ENCODE measurements at regions not wholly inside any gene's neighbourhood (a gene's known extent, or its start where the extent isn't known, plus 50 kb on each side); places are given as distances from the start of the nearest gene placed in this dataset.

DNA sequence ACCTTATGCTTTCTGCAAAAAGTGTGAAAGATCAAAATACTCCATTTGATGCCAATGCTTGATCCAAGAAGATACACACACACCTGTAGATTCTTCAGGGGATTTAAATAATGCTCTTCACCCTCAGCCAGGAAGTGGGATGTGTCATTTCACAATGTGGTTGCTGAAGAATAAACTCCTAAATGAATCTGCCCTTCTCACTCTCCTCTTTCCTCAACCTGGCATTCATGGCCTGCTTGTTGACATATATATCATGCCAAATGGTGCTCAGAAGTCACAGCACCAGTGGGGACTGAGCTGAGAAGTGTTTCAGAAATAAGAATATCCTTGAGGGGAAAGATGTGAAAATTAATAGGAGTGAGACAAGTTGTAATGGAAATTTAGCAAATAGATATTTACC lies 146.6 kb upstream of the ARHGEF26 start:
- H3K9me3 Mint-ChIP-seq (ENCODE audit: insufficient read depth): no peaks in the 10 kb centered on the region
- no peak overlapping the region for H3K4me2 ChIP-seq (replicated peaks; ENCODE audit: low read depth, low read length, poor library complexity, severe bottlenecking)
- no peaks in the 10 kb centered on the region for H3K36me3 ChIP-seq (replicated peaks in 1 of 2; ENCODE audit: control extremely low read depth in 1 of 2, control insufficient read depth in 1 of 2, extremely low read depth in 1 of 2, insufficient read depth in 2 of 2, low read length in 1 of 2)
- H3K27me3 Mint-ChIP-seq: no peaks in the 10 kb centered on the region
- H3K9ac ChIP-seq (ENCODE audit: low read length): no peak overlapping the region
- POLR2A ChIA-PET: no interaction called here
- no peak overlapping the region for H3K4me3 Mint-ChIP-seq
- no peaks in the 10 kb centered on the region for H3K4me1 ChIP-seq (ENCODE audit: control insufficient read depth in 2 of 2, insufficient read depth in 2 of 2, low read length in 2 of 2)
- H3K4me3 ChIP-seq (ENCODE audit: control extremely low read depth in 1 of 5, extremely low read depth in 1 of 5, insufficient read depth in 1 of 5, low read depth in 2 of 5, low read length in 4 of 5): no peak overlapping the region
- H3K27ac ChIP-seq (ENCODE audit: low read length in 2 of 2): no peak overlapping the region
- TF ChIP-seq EZH2 (IDR thresholded peaks at IDR 0.05; ENCODE audit: borderline replicate concordance, insufficient read depth, low read depth, low read length, poor library complexity, severe bottlenecking): no peak
- TF ChIP-seq, protein P1, sequence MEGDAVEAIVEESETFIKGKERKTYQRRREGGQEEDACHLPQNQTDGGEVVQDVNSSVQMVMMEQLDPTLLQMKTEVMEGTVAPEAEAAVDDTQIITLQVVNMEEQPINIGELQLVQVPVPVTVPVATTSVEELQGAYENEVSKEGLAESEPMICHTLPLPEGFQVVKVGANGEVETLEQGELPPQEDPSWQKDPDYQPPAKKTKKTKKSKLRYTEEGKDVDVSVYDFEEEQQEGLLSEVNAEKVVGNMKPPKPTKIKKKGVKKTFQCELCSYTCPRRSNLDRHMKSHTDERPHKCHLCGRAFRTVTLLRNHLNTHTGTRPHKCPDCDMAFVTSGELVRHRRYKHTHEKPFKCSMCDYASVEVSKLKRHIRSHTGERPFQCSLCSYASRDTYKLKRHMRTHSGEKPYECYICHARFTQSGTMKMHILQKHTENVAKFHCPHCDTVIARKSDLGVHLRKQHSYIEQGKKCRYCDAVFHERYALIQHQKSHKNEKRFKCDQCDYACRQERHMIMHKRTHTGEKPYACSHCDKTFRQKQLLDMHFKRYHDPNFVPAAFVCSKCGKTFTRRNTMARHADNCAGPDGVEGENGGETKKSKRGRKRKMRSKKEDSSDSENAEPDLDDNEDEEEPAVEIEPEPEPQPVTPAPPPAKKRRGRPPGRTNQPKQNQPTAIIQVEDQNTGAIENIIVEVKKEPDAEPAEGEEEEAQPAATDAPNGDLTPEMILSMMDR (IDR thresholded peaks at IDR 0.05): no peak
- no peak overlapping the region for H3K27ac Mint-ChIP-seq
- no peaks in the 10 kb centered on the region for H3K4me1 Mint-ChIP-seq
- H3K9me3 ChIP-seq (ENCODE audit: control extremely low read depth in 1 of 3, control insufficient read depth in 2 of 3, insufficient read depth in 1 of 3, low read length in 2 of 3): no peaks in the 10 kb centered on the region
- no peaks in the 10 kb centered on the region for H3K79me2 ChIP-seq (ENCODE audit: control insufficient read depth, insufficient read depth, low read length)
- DNase-seq (no peak), ATAC-seq (ENCODE audit: low read depth) (no peak)
- H3K27me3 ChIP-seq (replicated peaks in 1 of 4; ENCODE audit: control extremely low read depth in 1 of 4, control insufficient read depth in 3 of 4, insufficient read depth in 4 of 4, low read length in 3 of 4): no peaks in the 10 kb centered on the region
- H4K20me1 ChIP-seq (ENCODE audit: control insufficient read depth, insufficient read depth, low read length, poor library complexity, severe bottlenecking): no peaks in the 10 kb centered on the region
- no peak overlapping the region for H2AFZ ChIP-seq (ENCODE audit: insufficient read depth, low read depth, low read length, poor library complexity, severe bottlenecking)
- CTCF ChIA-PET: no interaction called here
- intact Hi-C loops (cut with micrococcal nuclease): loop anchor here (5.0 kb wide), 1 partner anchor 932 kb away; no protein-coding TSS in a partner anchor

GRCh38 chr3:153976891-153977554 lies 144.2 kb upstream of the ARHGEF26 start:
- Histone ChIP-seq H3K36me3 (replicated peaks in 1 of 2; ENCODE audit: control extremely low read depth in 1 of 2, control insufficient read depth in 1 of 2, extremely low read depth in 1 of 2, insufficient read depth in 2 of 2, low read length in 1 of 2) (no peaks in the 10 kb centered on the region), H2AFZ (ENCODE audit: insufficient read depth, low read depth, low read length, poor library complexity, severe bottlenecking) (no peak overlapping the region), H3K9ac (ENCODE audit: low read length) (no peak overlapping the region), H3K27me3 (replicated peaks in 1 of 4; ENCODE audit: control extremely low read depth in 1 of 4, control insufficient read depth in 3 of 4, insufficient read depth in 4 of 4, low read length in 3 of 4) (no peaks in the 10 kb centered on the region), H3K4me3 (ENCODE audit: control extremely low read depth in 1 of 5, extremely low read depth in 1 of 5, insufficient read depth in 1 of 5, low read depth in 2 of 5, low read length in 4 of 5) (no peak overlapping the region), H3K4me1 (ENCODE audit: control insufficient read depth in 2 of 2, insufficient read depth in 2 of 2, low read length in 2 of 2) (no peaks in the 10 kb centered on the region), H4K20me1 (ENCODE audit: control insufficient read depth, insufficient read depth, low read length, poor library complexity, severe bottlenecking) (no peaks in the 10 kb centered on the region), H3K79me2 (ENCODE audit: control insufficient read depth, insufficient read depth, low read length) (no peaks in the 10 kb centered on the region), H3K4me2 (replicated peaks; ENCODE audit: low read depth, low read length, poor library complexity, severe bottlenecking) (no peak overlapping the region), H3K9me3 (ENCODE audit: control extremely low read depth in 1 of 3, control insufficient read depth in 2 of 3, insufficient read depth in 1 of 3, low read length in 2 of 3) (no peaks in the 10 kb centered on the region), H3K27ac (ENCODE audit: low read length in 2 of 2) (no peak overlapping the region)
- intact Hi-C loops (cut with micrococcal nuclease): no loop called here
- no peaks in the 10 kb centered on the region for H3K27me3 Mint-ChIP-seq
- no peak overlapping the region for H3K4me3 Mint-ChIP-seq
- no peak overlapping the region for H3K27ac Mint-ChIP-seq
- ATAC-seq (ENCODE audit: low read depth): no peak
- POLR2A ChIA-PET: no interaction called here
- no peak for DNase-seq
- CTCF ChIA-PET: no interaction called here
- TF ChIP-seq EZH2 (IDR thresholded peaks at IDR 0.05; ENCODE audit: borderline replicate concordance, insufficient read depth, low read depth, low read length, poor library complexity, severe bottlenecking): no peak
- TF ChIP-seq, protein P1 (IDR thresholded peaks at IDR 0.05): no peak
- WGBS (ENCODE audit: insufficient coverage): 75% methylated on average over 1 of the region's 2 CpGs
- H3K9me3 Mint-ChIP-seq (ENCODE audit: insufficient read depth): no peaks in the 10 kb centered on the region
- no peaks in the 10 kb centered on the region for H3K4me1 Mint-ChIP-seq
